ENCODE measurements at regions not wholly inside any gene's neighbourhood (a gene's known extent, or its start where the extent isn't known, plus 50 kb on each side); places are given as distances from the start of the nearest gene placed in this dataset.

DNA sequence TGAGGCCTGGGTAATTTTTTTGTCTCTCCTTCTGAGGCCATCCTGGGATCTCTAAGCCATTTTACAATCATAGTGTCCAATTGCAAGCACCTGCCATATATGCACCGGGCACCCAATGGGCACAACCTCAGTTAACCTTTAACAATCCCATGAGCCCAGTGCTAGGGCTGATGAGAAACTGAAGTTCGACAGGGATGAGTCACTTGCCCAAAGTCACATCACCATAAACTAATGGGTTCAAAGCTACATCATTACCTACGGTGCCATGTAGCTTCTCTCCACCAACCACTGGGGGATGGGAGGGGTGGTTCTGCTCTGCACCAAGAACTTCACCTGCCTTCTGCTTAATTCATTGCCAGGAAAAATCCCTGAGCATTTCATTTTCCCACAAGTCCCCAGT lies 95.8 kb upstream of the ZNF716 start:
- no peaks in the 10 kb centered on the region for H3K9me2 ChIP-seq
- H3K79me2 ChIP-seq (ENCODE audit: insufficient read depth): no peaks in the 10 kb centered on the region
- H3K9ac ChIP-seq: no peak overlapping the region
- H3K27ac ChIP-seq (ENCODE audit: low read depth in 2 of 2, low read length in 1 of 2): no peak overlapping the region
- TF ChIP-seq RAD21 (IDR thresholded peaks at IDR 0.05; ENCODE audit: low read length): no peak
- TF ChIP-seq, protein P1, sequence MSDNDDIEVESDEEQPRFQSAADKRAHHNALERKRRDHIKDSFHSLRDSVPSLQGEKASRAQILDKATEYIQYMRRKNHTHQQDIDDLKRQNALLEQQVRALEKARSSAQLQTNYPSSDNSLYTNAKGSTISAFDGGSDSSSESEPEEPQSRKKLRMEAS (IDR thresholded peaks at IDR 0.05; ENCODE audit: low read depth): no peak
- TF ChIP-seq FOSL2 (IDR thresholded peaks at IDR 0.05; ENCODE audit: borderline replicate concordance, low read depth): no peak
- TF ChIP-seq SIN3A (IDR thresholded peaks at IDR 0.05; ENCODE audit: borderline replicate concordance, low read depth, low read length): no peak
- TF ChIP-seq, protein P2, sequence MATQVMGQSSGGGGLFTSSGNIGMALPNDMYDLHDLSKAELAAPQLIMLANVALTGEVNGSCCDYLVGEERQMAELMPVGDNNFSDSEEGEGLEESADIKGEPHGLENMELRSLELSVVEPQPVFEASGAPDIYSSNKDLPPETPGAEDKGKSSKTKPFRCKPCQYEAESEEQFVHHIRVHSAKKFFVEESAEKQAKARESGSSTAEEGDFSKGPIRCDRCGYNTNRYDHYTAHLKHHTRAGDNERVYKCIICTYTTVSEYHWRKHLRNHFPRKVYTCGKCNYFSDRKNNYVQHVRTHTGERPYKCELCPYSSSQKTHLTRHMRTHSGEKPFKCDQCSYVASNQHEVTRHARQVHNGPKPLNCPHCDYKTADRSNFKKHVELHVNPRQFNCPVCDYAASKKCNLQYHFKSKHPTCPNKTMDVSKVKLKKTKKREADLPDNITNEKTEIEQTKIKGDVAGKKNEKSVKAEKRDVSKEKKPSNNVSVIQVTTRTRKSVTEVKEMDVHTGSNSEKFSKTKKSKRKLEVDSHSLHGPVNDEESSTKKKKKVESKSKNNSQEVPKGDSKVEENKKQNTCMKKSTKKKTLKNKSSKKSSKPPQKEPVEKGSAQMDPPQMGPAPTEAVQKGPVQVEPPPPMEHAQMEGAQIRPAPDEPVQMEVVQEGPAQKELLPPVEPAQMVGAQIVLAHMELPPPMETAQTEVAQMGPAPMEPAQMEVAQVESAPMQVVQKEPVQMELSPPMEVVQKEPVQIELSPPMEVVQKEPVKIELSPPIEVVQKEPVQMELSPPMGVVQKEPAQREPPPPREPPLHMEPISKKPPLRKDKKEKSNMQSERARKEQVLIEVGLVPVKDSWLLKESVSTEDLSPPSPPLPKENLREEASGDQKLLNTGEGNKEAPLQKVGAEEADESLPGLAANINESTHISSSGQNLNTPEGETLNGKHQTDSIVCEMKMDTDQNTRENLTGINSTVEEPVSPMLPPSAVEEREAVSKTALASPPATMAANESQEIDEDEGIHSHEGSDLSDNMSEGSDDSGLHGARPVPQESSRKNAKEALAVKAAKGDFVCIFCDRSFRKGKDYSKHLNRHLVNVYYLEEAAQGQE (IDR thresholded peaks at IDR 0.05; ENCODE audit: low read depth, low read length): no peak
- no peak for TF ChIP-seq YY1 (IDR thresholded peaks at IDR 0.05; ENCODE audit: low read depth)
- no peak for TF ChIP-seq GATA2 (CRISPR knock-in tag; IDR thresholded peaks at IDR 0.05)
- TF ChIP-seq, protein P3, sequence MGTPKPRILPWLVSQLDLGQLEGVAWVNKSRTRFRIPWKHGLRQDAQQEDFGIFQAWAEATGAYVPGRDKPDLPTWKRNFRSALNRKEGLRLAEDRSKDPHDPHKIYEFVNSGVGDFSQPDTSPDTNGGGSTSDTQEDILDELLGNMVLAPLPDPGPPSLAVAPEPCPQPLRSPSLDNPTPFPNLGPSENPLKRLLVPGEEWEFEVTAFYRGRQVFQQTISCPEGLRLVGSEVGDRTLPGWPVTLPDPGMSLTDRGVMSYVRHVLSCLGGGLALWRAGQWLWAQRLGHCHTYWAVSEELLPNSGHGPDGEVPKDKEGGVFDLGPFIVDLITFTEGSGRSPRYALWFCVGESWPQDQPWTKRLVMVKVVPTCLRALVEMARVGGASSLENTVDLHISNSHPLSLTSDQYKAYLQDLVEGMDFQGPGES (IDR thresholded peaks at IDR 0.05; ENCODE audit: low read depth, low read length): no peak
- TF ChIP-seq FOXM1 (IDR thresholded peaks at IDR 0.05; ENCODE audit: low read depth): no peak
- no peak for TF ChIP-seq FOXJ3 (CRISPR knock-in tag; IDR thresholded peaks at IDR 0.05)
- TF ChIP-seq, protein P4, sequence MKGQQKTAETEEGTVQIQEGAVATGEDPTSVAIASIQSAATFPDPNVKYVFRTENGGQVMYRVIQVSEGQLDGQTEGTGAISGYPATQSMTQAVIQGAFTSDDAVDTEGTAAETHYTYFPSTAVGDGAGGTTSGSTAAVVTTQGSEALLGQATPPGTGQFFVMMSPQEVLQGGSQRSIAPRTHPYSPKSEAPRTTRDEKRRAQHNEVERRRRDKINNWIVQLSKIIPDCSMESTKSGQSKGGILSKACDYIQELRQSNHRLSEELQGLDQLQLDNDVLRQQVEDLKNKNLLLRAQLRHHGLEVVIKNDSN (IDR thresholded peaks at IDR 0.05; ENCODE audit: borderline replicate concordance, low read depth): no peak
- TF ChIP-seq TAF1 (IDR thresholded peaks at IDR 0.05; ENCODE audit: borderline replicate concordance, low read depth, low read length): no peak
- no peak for TF ChIP-seq SMC3 (IDR thresholded peaks at IDR 0.05; ENCODE audit: low read depth, low read length)
- TF ChIP-seq NFIC (IDR thresholded peaks at IDR 0.05; ENCODE audit: borderline replicate concordance): no peak
- no peak for TF ChIP-seq EZH2phosphoT487 (IDR thresholded peaks at IDR 0.05; ENCODE audit: borderline replicate concordance, low read depth)
- TF ChIP-seq EP300 (IDR thresholded peaks at IDR 0.05; ENCODE audit: borderline replicate concordance in 1 of 2, low read depth in 1 of 2, low read length in 1 of 2): no peak
- no peak for TF ChIP-seq RXRA (IDR thresholded peaks at IDR 0.05; ENCODE audit: borderline replicate concordance, low read depth)
- H3K4me1 ChIP-seq (ENCODE audit: control insufficient read depth in 1 of 2, insufficient read depth in 2 of 2, low read depth in 1 of 2, low read length in 1 of 2): no peaks in the 10 kb centered on the region
- H3K4me2 ChIP-seq: no peak overlapping the region
- H2AFZ ChIP-seq (ENCODE audit: low read depth): no peak overlapping the region
- ChIA-PET CTCF (no interaction called here), POLR2A (no interaction called here)
- H3K9me3 ChIP-seq: no peaks in the 10 kb centered on the region
- H3F3A ChIP-seq (replicated peaks; ENCODE audit: insufficient read depth): no peaks in the 10 kb centered on the region
- WGBS (ENCODE audit: low lambda C conversion rate): 2% methylated on average over 3 of the region's 3 CpGs
- H3K36me3 ChIP-seq (replicated peaks in 1 of 2; ENCODE audit: control insufficient read depth in 1 of 2, insufficient read depth in 2 of 2, low read length in 1 of 2): no peaks in the 10 kb centered on the region
- no peak overlapping the region for H3K4me3 ChIP-seq (ENCODE audit: low read depth in 2 of 2, low read length in 1 of 2)
- no peaks in the 10 kb centered on the region for H3K27me3 ChIP-seq (ENCODE audit: insufficient read depth)
- H4K20me1 ChIP-seq (ENCODE audit: insufficient read depth): no peaks in the 10 kb centered on the region
- no peak for DNase-seq
